ENCODE measurements at regions not wholly inside any gene's neighbourhood (a gene's known extent, or its start where the extent isn't known, plus 50 kb on each side); places are given as distances from the start of the nearest gene placed in this dataset.

DNA sequence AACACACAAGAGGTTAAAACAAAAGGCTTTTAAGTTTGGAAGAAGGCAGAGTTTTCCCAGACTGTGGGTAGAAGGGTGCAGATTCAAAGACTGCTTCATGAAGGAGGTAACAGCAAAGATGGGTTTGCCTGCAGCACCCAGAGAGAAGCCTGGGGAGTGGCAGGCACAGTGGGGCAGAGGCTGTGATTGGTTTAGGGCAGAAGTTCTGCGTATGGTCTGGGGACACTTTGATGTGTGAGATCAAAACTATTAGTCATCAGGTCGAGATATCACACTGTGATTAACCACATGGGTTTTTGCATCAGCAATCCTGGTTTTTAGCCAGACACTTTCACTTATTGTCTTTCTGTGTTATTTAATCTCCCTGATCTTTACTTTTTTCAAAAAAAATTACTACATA, 188.8 kb upstream of the GLRA1 start:
- TF ChIP-seq, protein P1, sequence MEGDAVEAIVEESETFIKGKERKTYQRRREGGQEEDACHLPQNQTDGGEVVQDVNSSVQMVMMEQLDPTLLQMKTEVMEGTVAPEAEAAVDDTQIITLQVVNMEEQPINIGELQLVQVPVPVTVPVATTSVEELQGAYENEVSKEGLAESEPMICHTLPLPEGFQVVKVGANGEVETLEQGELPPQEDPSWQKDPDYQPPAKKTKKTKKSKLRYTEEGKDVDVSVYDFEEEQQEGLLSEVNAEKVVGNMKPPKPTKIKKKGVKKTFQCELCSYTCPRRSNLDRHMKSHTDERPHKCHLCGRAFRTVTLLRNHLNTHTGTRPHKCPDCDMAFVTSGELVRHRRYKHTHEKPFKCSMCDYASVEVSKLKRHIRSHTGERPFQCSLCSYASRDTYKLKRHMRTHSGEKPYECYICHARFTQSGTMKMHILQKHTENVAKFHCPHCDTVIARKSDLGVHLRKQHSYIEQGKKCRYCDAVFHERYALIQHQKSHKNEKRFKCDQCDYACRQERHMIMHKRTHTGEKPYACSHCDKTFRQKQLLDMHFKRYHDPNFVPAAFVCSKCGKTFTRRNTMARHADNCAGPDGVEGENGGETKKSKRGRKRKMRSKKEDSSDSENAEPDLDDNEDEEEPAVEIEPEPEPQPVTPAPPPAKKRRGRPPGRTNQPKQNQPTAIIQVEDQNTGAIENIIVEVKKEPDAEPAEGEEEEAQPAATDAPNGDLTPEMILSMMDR (IDR thresholded peaks at IDR 0.05): no peak
- TF ChIP-seq POLR2A (IDR thresholded peaks at IDR 0.05): no peak

All from testis (tissue), 2 donors.